Lung (tissue), 11 donors: ENCODE measurements at regions not wholly inside any gene's neighbourhood (a gene's known extent, or its start where the extent isn't known, plus 50 kb on each side); places are given as distances from the start of the nearest gene placed in this dataset.
A peak's percentile ranks its signal among the peaks of the same experiment; 100 is the strongest.
"Not testable (repeated sequence)": the region's sequence is repeated elsewhere in the genome, so short reads cannot be mapped to it uniquely, and the experiment has no call there.

Experiments
- ATAC-seq: fragments of 200-7000 bp; cut with Tn5 transposase; one replicate; pipeline ENCODE4 v1.9.1; 2020; ENCODE audit warnings: moderate number of reproducible peaks; ENCODE audit not compliant: insufficient read depth, low FRiP score
- DNase-seq, 3 donors: peaks; one replicate each; pipeline ENCODE4 v3.0.0-alpha.2; 2013 to 2017
- H3K27ac ChIP-seq, 2 donors: one replicate each; pipeline ENCODE4 v1.5.1; 2013; ENCODE audit warnings: mild to moderate bottlenecking in 2 of 2, moderate library complexity in 2 of 2, control low read depth in 1 of 2, inconsistent platforms in 1 of 2, low read depth in 1 of 2, low read length in 1 of 2
- H3K27me3 ChIP-seq, 3 donors: one replicate each; pipeline ENCODE4 v1.5.1; 2013; ENCODE audit warnings: low read length in 2 of 3; ENCODE audit not compliant: control insufficient read depth in 3 of 3, insufficient read depth in 3 of 3
- H3K36me3 ChIP-seq, 4 donors: one replicate each; pipeline ENCODE4 v1.5.1; 2013; ENCODE audit warnings: low read length in 4 of 4, mild to moderate bottlenecking in 1 of 4, moderate library complexity in 1 of 4; ENCODE audit not compliant: control insufficient read depth in 4 of 4, insufficient read depth in 4 of 4
- H3K4me1 ChIP-seq, 5 donors: one replicate each; pipeline ENCODE4 v1.5.1; 2013; ENCODE audit warnings: low read length in 5 of 5, mild to moderate bottlenecking in 2 of 5, moderate library complexity in 1 of 5; ENCODE audit not compliant: control insufficient read depth in 5 of 5, insufficient read depth in 5 of 5
- H3K4me3 ChIP-seq: one replicate; pipeline ENCODE4 v1.5.1; 2013; ENCODE audit warnings: mild to moderate bottlenecking, control low read depth, moderate library complexity
- H3K9ac ChIP-seq, 2 donors: one replicate each; pipeline ENCODE4 v1.5.1; 2013; ENCODE audit warnings: low read length in 2 of 2, control low read depth in 1 of 2; ENCODE audit not compliant: insufficient read depth in 1 of 2
- H3K9me3 ChIP-seq, 4 donors: one replicate each; pipeline ENCODE4 v1.5.1; 2013; ENCODE audit warnings: low read length in 3 of 4, mild to moderate bottlenecking in 1 of 4, moderate library complexity in 1 of 4; ENCODE audit not compliant: control insufficient read depth in 4 of 4, insufficient read depth in 3 of 4
- WGBS, 2 donors: extraction: QIAGEN DNeasy Blood & Tissue Kit; methylation state at CpG; one replicate each; pipeline ENCODE4 v1.1.7; 2013; 5-methylcytosine and 5-hydroxymethylcytosine counted together
- TF ChIP-seq, protein P1 (sequence below): IDR thresholded peaks from 2 replicates; pipeline ENCODE4 v1.5.1; 2012; ENCODE audit warnings: mild to moderate bottlenecking; ENCODE audit errors: control extremely low read depth, extremely low read depth
- donor health status: control.
- donor health status: control.
- donor health status: Bipolar disorder and iron deficiency.
- donor health status: healthy.
- donor health status: DM: yes; HTN: yes; CAD: no.

DNA sequence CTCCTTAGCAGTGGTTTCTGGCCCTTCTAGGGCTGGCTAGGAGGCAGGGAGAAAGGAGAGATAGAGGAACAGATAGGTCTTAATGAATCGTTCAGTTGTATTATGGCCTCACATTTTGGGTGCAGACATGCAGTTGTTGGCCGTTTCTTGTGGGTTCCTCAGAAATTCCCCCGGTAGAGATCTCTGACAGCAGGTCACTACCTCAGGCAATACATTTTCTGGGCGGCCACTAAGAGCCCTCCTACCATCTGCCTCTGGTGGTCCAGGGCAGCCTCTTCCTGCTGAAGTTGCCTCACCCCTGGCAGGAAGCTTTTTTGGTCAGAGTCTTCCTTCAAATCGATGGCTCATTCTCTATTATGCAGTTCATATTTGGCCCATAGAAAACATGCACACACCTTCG is 266.1 kb downstream of the SV2B start:
- no peak overlapping the region for H3K4me3 ChIP-seq
- H3K4me1 ChIP-seq: peaks cover 0 to 1% (median 0%) of the 10 kb centered on the region in 5 donors
- H3K27me3 ChIP-seq: no peaks in the 10 kb centered on the region
- WGBS, 2 donors: 43 to 60% methylated on average over 6 of the region's 6 CpGs
- no peak for DNase-seq
- H3K36me3 ChIP-seq: no peaks in the 10 kb centered on the region
- no peak overlapping the region for H3K27ac ChIP-seq
- no peak overlapping the region for H3K9ac ChIP-seq
- ATAC-seq: no peak
- peaks cover 0 to 4% (median 0%) of the 10 kb centered on the region in 4 donors for H3K9me3 ChIP-seq
- TF ChIP-seq, protein P1, sequence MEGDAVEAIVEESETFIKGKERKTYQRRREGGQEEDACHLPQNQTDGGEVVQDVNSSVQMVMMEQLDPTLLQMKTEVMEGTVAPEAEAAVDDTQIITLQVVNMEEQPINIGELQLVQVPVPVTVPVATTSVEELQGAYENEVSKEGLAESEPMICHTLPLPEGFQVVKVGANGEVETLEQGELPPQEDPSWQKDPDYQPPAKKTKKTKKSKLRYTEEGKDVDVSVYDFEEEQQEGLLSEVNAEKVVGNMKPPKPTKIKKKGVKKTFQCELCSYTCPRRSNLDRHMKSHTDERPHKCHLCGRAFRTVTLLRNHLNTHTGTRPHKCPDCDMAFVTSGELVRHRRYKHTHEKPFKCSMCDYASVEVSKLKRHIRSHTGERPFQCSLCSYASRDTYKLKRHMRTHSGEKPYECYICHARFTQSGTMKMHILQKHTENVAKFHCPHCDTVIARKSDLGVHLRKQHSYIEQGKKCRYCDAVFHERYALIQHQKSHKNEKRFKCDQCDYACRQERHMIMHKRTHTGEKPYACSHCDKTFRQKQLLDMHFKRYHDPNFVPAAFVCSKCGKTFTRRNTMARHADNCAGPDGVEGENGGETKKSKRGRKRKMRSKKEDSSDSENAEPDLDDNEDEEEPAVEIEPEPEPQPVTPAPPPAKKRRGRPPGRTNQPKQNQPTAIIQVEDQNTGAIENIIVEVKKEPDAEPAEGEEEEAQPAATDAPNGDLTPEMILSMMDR: no peak

DNA sequence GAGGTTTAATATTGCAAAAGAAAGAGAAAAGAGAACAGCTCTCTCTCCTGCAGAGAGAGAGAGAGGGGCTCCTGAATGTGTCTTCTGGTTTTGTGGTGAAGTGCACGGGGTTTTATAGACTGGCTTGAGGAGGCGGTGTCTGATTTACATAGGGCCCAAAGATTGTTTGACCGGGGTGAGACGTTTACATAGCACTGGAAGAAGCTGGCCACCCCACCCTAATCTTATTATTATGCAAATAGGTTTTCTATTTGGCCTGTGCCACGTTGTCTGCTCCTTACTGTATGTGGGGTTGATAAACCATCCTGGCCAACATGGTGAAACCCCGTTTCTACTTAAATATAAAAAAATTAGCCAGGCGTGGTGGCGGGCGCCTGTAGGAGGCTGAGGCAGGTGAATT is 268.6 kb downstream of the SV2B start:
- H3K27ac ChIP-seq: no peak overlapping the region
- TF ChIP-seq, protein P1: no peak
- no peak overlapping the region for H3K9ac ChIP-seq
- WGBS, 2 donors: 69 to 71% methylated on average over 9 of the region's 9 CpGs
- no peaks in the 10 kb centered on the region for H3K27me3 ChIP-seq
- H3K9me3 ChIP-seq: peaks cover 0 to 4% (median 2%) of the 10 kb centered on the region in 4 donors
- peaks cover 0 to 1% (median 0%) of the 10 kb centered on the region in 5 donors for H3K4me1 ChIP-seq
- no peak overlapping the region for H3K4me3 ChIP-seq
- DNase-seq: no peak
- H3K36me3 ChIP-seq: no peaks in the 10 kb centered on the region
- ATAC-seq: no peak

- DNase-seq (peak in 1 of 3 donors; percentile 3), ATAC-seq (no peak)
- no peak overlapping the region for H3K4me3 ChIP-seq
- no peaks in the 10 kb centered on the region for H3K36me3 ChIP-seq
- no peak overlapping the region for H3K27ac ChIP-seq
- WGBS, 2 donors: 17 to 34% methylated on average over 7 of the region's 7 CpGs
- H3K9me3 ChIP-seq: peaks cover 0 to 4% (median 2%) of the 10 kb centered on the region in 4 donors
- no peaks in the 10 kb centered on the region for H3K27me3 ChIP-seq
- TF ChIP-seq, protein P1: no peak
- peaks cover 0 to 1% (median 0%) of the 10 kb centered on the region in 5 donors for H3K4me1 ChIP-seq
- H3K9ac ChIP-seq: no peak overlapping the region
Measured at GRCh38 chr15:91369823-91370222, 269.8 kb downstream of the SV2B start.

DNA sequence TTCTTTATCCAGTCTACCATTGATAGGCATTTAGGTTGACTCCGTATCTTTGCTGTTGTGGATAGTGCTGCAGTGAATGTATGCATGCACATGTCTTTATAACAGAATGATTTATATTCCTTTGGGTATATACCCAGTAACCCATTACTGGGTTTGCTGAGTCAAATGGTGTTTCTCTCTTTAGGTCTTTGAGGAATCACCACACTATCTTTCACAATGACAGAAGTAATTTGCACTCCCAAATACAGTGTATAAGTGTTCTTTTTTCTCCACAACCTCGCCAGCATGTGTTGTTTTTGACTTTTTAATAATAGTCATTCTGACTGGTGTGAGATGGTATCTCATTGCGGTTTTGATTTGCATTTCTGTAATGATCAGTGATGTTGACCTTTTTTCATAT is 271.3 kb downstream of the SV2B start:
- H3K27me3 ChIP-seq, H3K4me3 ChIP-seq, H3K4me1 ChIP-seq, H3K9ac ChIP-seq, H3K27ac ChIP-seq, H3K36me3 ChIP-seq, DNase-seq, ATAC-seq, H3K9me3 ChIP-seq: not testable (repeated sequence)
- 88 to 98% methylated on average over 3 of the region's 3 CpGs for WGBS, 2 donors
